GM12864 (cell line): ENCODE measurements at regions not wholly inside any gene's neighbourhood (a gene's known extent, or its start where the extent isn't known, plus 50 kb on each side); places are given as distances from the start of the nearest gene placed in this dataset.
"Not testable (repeated sequence)": the region's sequence is repeated elsewhere in the genome, so short reads cannot be mapped to it uniquely, and the experiment has no call there.

Experiments
- DNase-seq: peaks from one replicate; pipeline ENCODE4 v3.0.0-alpha.2; 2011; ENCODE audit warnings: low read depth
- H3K4me3 ChIP-seq: 2 replicates; pipeline ENCODE4 v1.5.1; 2011; ENCODE audit warnings: mild to moderate bottlenecking, low read depth, low read length, control low read depth
- CTCF ChIP-seq: IDR thresholded peaks from 2 replicates; pipeline ENCODE4 v1.5.1; 2011; ENCODE audit warnings: low read depth, mild to moderate bottlenecking, moderate library complexity, low read length, control low read depth, inconsistent platforms; ENCODE audit errors: missing control alignments

- no peak for TF ChIP-seq CTCF
- no peak for DNase-seq
- no peak overlapping the region for H3K4me3 ChIP-seq
Measured at GRCh38 chr5:120808135-120808534, 344.0 kb downstream of the PRR16 start.

GRCh38 chr5:120808606-120809005 lies 344.5 kb downstream of the PRR16 start:
- TF ChIP-seq CTCF: no peak
- no peak for DNase-seq

GRCh38 chr5:120813551-120813950 lies 349.5 kb downstream of the PRR16 start:
- no peak for DNase-seq
- H3K4me3 ChIP-seq: no peak overlapping the region
- TF ChIP-seq CTCF: no peak

More at GRCh38 chr5:120808606-120809005, 344.5 kb downstream of the PRR16 start:
- H3K4me3 ChIP-seq: no peak overlapping the region

GRCh38 chr5:120817044-120817985 lies 353.2 kb downstream of the PRR16 start:
- no peak overlapping the region for H3K4me3 ChIP-seq
- DNase-seq: no peak
- TF ChIP-seq CTCF: peak; percentile 24

- no peak for DNase-seq
- no peak overlapping the region for H3K4me3 ChIP-seq
- no peak for TF ChIP-seq CTCF
Measured at GRCh38 chr5:120818128-120818527, 354.0 kb downstream of the PRR16 start.

- DNase-seq: no peak
- TF ChIP-seq CTCF: no peak
- no peak overlapping the region for H3K4me3 ChIP-seq
Measured at GRCh38 chr5:120823328-120823727, 359.2 kb downstream of the PRR16 start.

GRCh38 chr5:120831646-120832045 lies 367.5 kb downstream of the PRR16 start:
- not testable (repeated sequence) for DNase-seq, H3K4me3 ChIP-seq
